WTC11 (cell line): ENCODE measurements at regions not wholly inside any gene's neighbourhood (a gene's known extent, or its start where the extent isn't known, plus 50 kb on each side); places are given as distances from the start of the nearest gene placed in this dataset.

Experiments used
- ATAC-seq: fragments of 200-7000 bp; cut with Tn5 transposase; 2 replicates; pipeline ENCODE4 v1.10.0; 2021; ENCODE audit warnings: mild to moderate bottlenecking, moderate library complexity
- CTCF ChIA-PET: fragments of 300-600 bp; sonication (Branson Sonifier 250); formaldehyde crosslinking; loops from one replicate; lab custom pipeline; 2021; ENCODE audit warnings: antibody characterized with exemption; lab: Charles Lee
- POLR2A ChIA-PET: fragments of 350-600 bp; sonication (Branson Sonifier 250); formaldehyde crosslinking; loops from one replicate; lab custom pipeline; 2021; ENCODE audit warnings: antibody characterized with exemption; lab: Charles Lee
- DNase-seq: peaks from one replicate; pipeline ENCODE4 v3.0.0; 2021; ENCODE audit warnings: low spot score
- H3K27ac Mint-ChIP-seq: 2 replicates; pipeline ENCODE4 v1.8.0; 2021; ENCODE audit warnings: mixed read lengths
- H3K27me3 Mint-ChIP-seq: 2 replicates; pipeline ENCODE4 v1.8.0; 2021; ENCODE audit warnings: low read depth, mild to moderate bottlenecking, moderate library complexity, mixed read lengths
- H3K36me3 Mint-ChIP-seq: 2 replicates; pipeline ENCODE4 v1.8.0; 2021; ENCODE audit warnings: mixed read lengths
- H3K4me1 Mint-ChIP-seq: 2 replicates; pipeline ENCODE4 v1.8.0; 2022; ENCODE audit warnings: mixed read lengths
- H3K4me3 Mint-ChIP-seq: 2 replicates; pipeline ENCODE4 v1.8.0; 2021; ENCODE audit warnings: mild to moderate bottlenecking, moderate library complexity, mixed read lengths
- H3K9me3 Mint-ChIP-seq: 2 replicates; pipeline ENCODE4 v1.8.0; 2021; ENCODE audit warnings: mixed read lengths
- CREB1 ChIP-seq: sonication (generic); formaldehyde crosslinking; IDR thresholded peaks from 2 replicates; pipeline ENCODE4 v1.8.0; 2023; ENCODE audit warnings: mild to moderate bottlenecking, missing genetic modification reagents
- CREM ChIP-seq: sonication (generic); formaldehyde crosslinking; IDR thresholded peaks from 2 replicates; pipeline ENCODE4 v1.8.1; 2022; ENCODE audit warnings: mild to moderate bottlenecking, missing genetic modification reagents, moderate library complexity
- E2F4 ChIP-seq: sonication (generic); formaldehyde crosslinking; IDR thresholded peaks from 2 replicates; pipeline ENCODE4 v1.8.1; 2022; ENCODE audit warnings: low read depth, mild to moderate bottlenecking, moderate library complexity, missing genetic modification reagents, borderline replicate concordance
- ERG ChIP-seq: fragments of 250-450 bp; sonication (Bioruptor Pico); IDR thresholded peaks from 2 replicates; pipeline ENCODE4 v1.8.0; 2021; ENCODE audit warnings: mild to moderate bottlenecking
- GABPB1 ChIP-seq: sonication (generic); formaldehyde crosslinking; IDR thresholded peaks from 2 replicates; pipeline ENCODE4 v1.8.1; 2023; ENCODE audit warnings: mild to moderate bottlenecking, missing genetic modification reagents
- HMGXB4 ChIP-seq: sonication (generic); formaldehyde crosslinking; IDR thresholded peaks from 2 replicates; pipeline ENCODE4 v1.8.1; 2023; ENCODE audit warnings: mild to moderate bottlenecking, moderate library complexity, missing genetic modification reagents
- IRF2 ChIP-seq: sonication (generic); formaldehyde crosslinking; IDR thresholded peaks from 2 replicates; pipeline ENCODE4 v1.8.0; 2022; ENCODE audit warnings: low read depth, missing genetic modification reagents, borderline replicate concordance
- JAZF1 ChIP-seq: fragments of 250-450 bp; sonication (Bioruptor Pico); IDR thresholded peaks from 2 replicates; pipeline ENCODE4 v1.9.0; 2021; ENCODE audit warnings: moderate library complexity, mild to moderate bottlenecking, inconsistent platforms
- KAT7 ChIP-seq: sonication (generic); formaldehyde crosslinking; IDR thresholded peaks from 2 replicates; pipeline ENCODE4 v1.8.1; 2023; ENCODE audit warnings: missing genetic modification reagents, mild to moderate bottlenecking, borderline replicate concordance
- NFE2L1 ChIP-seq: sonication (generic); formaldehyde crosslinking; IDR thresholded peaks from 2 replicates; pipeline ENCODE4 v1.8.1; 2023; ENCODE audit warnings: missing genetic modification reagents
- OVOL2 ChIP-seq: fragments of 250-450 bp; sonication (Bioruptor Pico); IDR thresholded peaks from 2 replicates; pipeline ENCODE4 v1.9.0; 2021; ENCODE audit warnings: mild to moderate bottlenecking, borderline replicate concordance
- PREB ChIP-seq: sonication (generic); formaldehyde crosslinking; IDR thresholded peaks from 2 replicates; pipeline ENCODE4 v1.8.1; 2022; ENCODE audit warnings: mild to moderate bottlenecking, missing genetic modification reagents, moderate library complexity, borderline replicate concordance
- PRRX2 ChIP-seq: fragments of 250-450 bp; sonication (Bioruptor Pico); IDR thresholded peaks from 2 replicates; pipeline ENCODE4 v1.8.0; 2021; ENCODE audit warnings: mild to moderate bottlenecking
- TEAD1 ChIP-seq: sonication (generic); formaldehyde crosslinking; IDR thresholded peaks from 2 replicates; pipeline ENCODE4 v1.8.0; 2022; ENCODE audit warnings: mild to moderate bottlenecking, missing genetic modification reagents
- TP53 ChIP-seq: sonication (generic); formaldehyde crosslinking; IDR thresholded peaks from 2 replicates; pipeline ENCODE4 v1.8.1; 2023; ENCODE audit warnings: mild to moderate bottlenecking, missing genetic modification reagents
- USF1 ChIP-seq: sonication (generic); formaldehyde crosslinking; IDR thresholded peaks from 2 replicates; pipeline ENCODE4 v1.8.0; 2022; ENCODE audit warnings: mild to moderate bottlenecking, missing genetic modification reagents
- ZBTB21 ChIP-seq: sonication (generic); formaldehyde crosslinking; IDR thresholded peaks from 2 replicates; pipeline ENCODE4 v1.8.1; 2023; ENCODE audit warnings: mild to moderate bottlenecking, missing genetic modification reagents, borderline replicate concordance
- ZMAT4 ChIP-seq: fragments of 250-450 bp; sonication (Bioruptor Pico); IDR thresholded peaks from 2 replicates; pipeline ENCODE4 v1.9.0; 2021; ENCODE audit warnings: mild to moderate bottlenecking
- ZNF138 ChIP-seq: sonication (generic); formaldehyde crosslinking; conservative IDR thresholded peaks from 2 replicates; pipeline ENCODE4 v1.8.1; 2022; ENCODE audit warnings: mild to moderate bottlenecking, moderate library complexity, missing genetic modification reagents
- ZNF263 ChIP-seq: sonication (generic); formaldehyde crosslinking; IDR thresholded peaks from 2 replicates; pipeline ENCODE4 v1.8.1; 2022; ENCODE audit warnings: low read depth, mild to moderate bottlenecking, moderate library complexity, missing genetic modification reagents

GRCh38 chr4:3703677-3704521, 62.3 kb upstream of the ADRA2C start:
- H3K27me3 Mint-ChIP-seq = no peaks in the 10 kb centered on the region
- POLR2A ChIA-PET = interaction anchor here (0.6 kb wide), 1 partner anchor 650 kb away, joined by 3 read pairs; no protein-coding TSS in a partner anchor
- ATAC-seq (peak; percentile 71), DNase-seq (no peak)
- no peak for TF ChIP-seq ZNF263 (CRISPR knock-in tag)
- TF ChIP-seq ZNF138 = no peak
- no peak for TF ChIP-seq NFE2L1 (CRISPR knock-in tag)
- no peaks in the 10 kb centered on the region for H3K36me3 Mint-ChIP-seq
- H3K27ac Mint-ChIP-seq = no peak overlapping the region
- CTCF ChIA-PET = interaction anchor here (0.7 to 3.3 kb wide), 12 partner anchors 7 to 223 kb away, joined by 3 to 26 read pairs (median 4); partner anchors contain the start of gene ADRA2C
- H3K4me1 Mint-ChIP-seq = peaks cover 13% of the 10 kb centered on the region
- H3K9me3 Mint-ChIP-seq = no peaks in the 10 kb centered on the region
- no peak overlapping the region for H3K4me3 Mint-ChIP-seq

- TF ChIP-seq PREB (CRISPR knock-in tag) (no peak), OVOL2 (CRISPR knock-in tag) (no peak), ZBTB21 (no peak), CREM (CRISPR knock-in tag) (no peak), TEAD1 (no peak), ZMAT4 (no peak), E2F4 (no peak), CREB1 (CRISPR knock-in tag) (no peak), PRRX2 (CRISPR knock-in tag) (no peak), NFE2L1 (CRISPR knock-in tag) (no peak), KAT7 (CRISPR knock-in tag) (no peak), IRF2 (CRISPR knock-in tag) (no peak), GABPB1 (CRISPR knock-in tag) (no peak), TP53 (CRISPR knock-in tag) (no peak), ERG (CRISPR knock-in tag) (no peak), JAZF1 (CRISPR knock-in tag) (no peak), USF1 (no peak), ZNF138 (no peak), HMGXB4 (CRISPR knock-in tag) (no peak)
- no peak for DNase-seq
- POLR2A ChIA-PET = interaction anchor here (0.6 kb wide), 1 partner anchor 649 kb away, joined by 3 read pairs; no protein-coding TSS in a partner anchor
- Mint-ChIP-seq H3K27me3 (peaks cover 1% of the 10 kb centered on the region), H3K36me3 (no peaks in the 10 kb centered on the region), H3K27ac (no peak overlapping the region), H3K4me3 (no peak overlapping the region), H3K9me3 (no peaks in the 10 kb centered on the region), H3K4me1 (peaks cover 13% of the 10 kb centered on the region)
- ATAC-seq = no peak
- CTCF ChIA-PET = interaction anchor here (0.7 to 3.3 kb wide), 10 partner anchors 8 to 222 kb away, joined by 3 to 26 read pairs (median 4); partner anchors contain the start of gene ADRA2C
Measured at GRCh38 chr4:3703343-3703676, 62.9 kb upstream of the ADRA2C start.
